ENCODE measurements at regions not wholly inside any gene's neighbourhood (a gene's known extent, or its start where the extent isn't known, plus 50 kb on each side); places are given as distances from the start of the nearest gene placed in this dataset.
"Not testable (repeated sequence)": the region's sequence is repeated elsewhere in the genome, so short reads cannot be mapped to it uniquely, and the experiment has no call there.

GRCh38 chr14:105581551-105582341 is 55.4 kb downstream of the TMEM121 start:
- no peak for DNase-seq

- no peak for DNase-seq
Observed at GRCh38 chr14:105582639-105583038, 56.3 kb downstream of the TMEM121 start.

- DNase-seq = not testable (repeated sequence)
Observed at GRCh38 chr14:105583914-105584313, 57.5 kb downstream of the TMEM121 start.

- DNase-seq = not testable (repeated sequence)
Observed at GRCh38 chr14:105585290-105585689, 58.9 kb downstream of the TMEM121 start.

- not testable (repeated sequence) for DNase-seq
Observed at GRCh38 chr14:105585722-105586121, 59.3 kb downstream of the TMEM121 start.

GRCh38 chr14:105586144-105586872 is 59.9 kb downstream of the TMEM121 start:
- not testable (repeated sequence) for DNase-seq

GRCh38 chr14:105587034-105587433 is 60.7 kb downstream of the TMEM121 start:
- DNase-seq = not testable (repeated sequence)

- DNase-seq = not testable (repeated sequence)
Observed at GRCh38 chr14:105587482-105588235, 61.3 kb downstream of the TMEM121 start.

- DNase-seq = no peak
Observed at GRCh38 chr14:105588236-105588860, 62.0 kb downstream of the TMEM121 start.

- no peak for DNase-seq
Observed at GRCh38 chr14:105589161-105589925, 63.0 kb downstream of the TMEM121 start.

- DNase-seq = not testable (repeated sequence)
Observed at GRCh38 chr14:105589926-105590185, 63.5 kb downstream of the TMEM121 start.

- DNase-seq = no peak
Observed at GRCh38 chr14:105591052-105591451, 64.7 kb downstream of the TMEM121 start.

GRCh38 chr14:105591792-105592341 is 65.5 kb downstream of the TMEM121 start:
- DNase-seq = not testable (repeated sequence)

GRCh38 chr14:105592646-105593045 is 66.3 kb downstream of the TMEM121 start:
- DNase-seq = not testable (repeated sequence)

- DNase-seq = not testable (repeated sequence)
Observed at GRCh38 chr14:105595346-105595745, 69.0 kb downstream of the TMEM121 start.

GRCh38 chr14:105596374-105596773 is 70.0 kb downstream of the TMEM121 start:
- not testable (repeated sequence) for DNase-seq

GRCh38 chr14:105598040-105598763 is 71.8 kb downstream of the TMEM121 start:
- not testable (repeated sequence) for DNase-seq

- DNase-seq = not testable (repeated sequence)
Observed at GRCh38 chr14:105598925-105599586, 72.7 kb downstream of the TMEM121 start.

GRCh38 chr14:105600195-105600938 is 74.0 kb downstream of the TMEM121 start:
- not testable (repeated sequence) for DNase-seq

GRCh38 chr14:105600939-105601359 is 74.6 kb downstream of the TMEM121 start:
- no peak for DNase-seq
